SJCRH30 (cell line): ENCODE measurements at regions not wholly inside any gene's neighbourhood (a gene's known extent, or its start where the extent isn't known, plus 50 kb on each side); places are given as distances from the start of the nearest gene placed in this dataset.

Source experiments
- DNase-seq, 2 experiments: peaks; one replicate each; pipeline ENCODE4 v3.0.0-alpha.2; 2015 to 2020
- H3K27ac ChIP-seq: fragments of 250-450 bp; sonication (Bioruptor Pico); 2 replicates; pipeline ENCODE4 v1.5.1; 2020; ENCODE audit warnings: mild to moderate bottlenecking, moderate library complexity
- H3K27me3 ChIP-seq: fragments of 250-450 bp; sonication (Bioruptor Pico); 2 replicates; pipeline ENCODE4 v1.5.1; 2020; ENCODE audit warnings: mild to moderate bottlenecking, moderate library complexity
- H3K36me3 ChIP-seq: fragments of 250-450 bp; sonication (Bioruptor Pico); 2 replicates; pipeline ENCODE4 v1.5.1; 2020; ENCODE audit warnings: mild to moderate bottlenecking, moderate library complexity
- H3K4me1 ChIP-seq: fragments of 250-450 bp; sonication (Bioruptor Pico); 2 replicates; pipeline ENCODE4 v1.5.1; 2020; ENCODE audit warnings: mild to moderate bottlenecking, moderate library complexity
- H3K4me3 ChIP-seq: fragments of 250-450 bp; sonication (Bioruptor Pico); 2 replicates; pipeline ENCODE4 v1.5.1; 2020; ENCODE audit warnings: mild to moderate bottlenecking, moderate library complexity
- H3K9me3 ChIP-seq: fragments of 250-450 bp; sonication (Bioruptor Pico); replicated peaks from 2 replicates; pipeline ENCODE4 v1.5.1; 2020; ENCODE audit warnings: mild to moderate bottlenecking, moderate library complexity

DNA sequence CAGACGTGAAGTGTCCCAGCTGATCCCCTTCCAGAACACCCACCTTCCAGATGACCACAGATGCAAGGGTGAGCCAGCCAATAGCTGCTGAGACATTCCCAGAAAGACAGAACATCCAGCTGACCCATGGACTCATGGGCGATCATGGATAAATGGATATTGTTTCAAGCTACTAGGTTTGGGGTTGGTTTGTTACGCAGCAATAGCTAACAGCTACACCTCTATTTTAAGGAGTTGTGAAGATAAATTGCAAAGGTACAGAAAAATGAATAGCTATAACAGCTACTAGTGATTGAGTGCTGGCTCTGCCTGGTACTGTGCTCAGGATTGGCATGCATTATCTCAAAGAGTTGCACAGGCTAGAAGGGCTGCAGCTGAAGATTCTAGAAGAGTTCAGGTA is 122.5 kb downstream of the MIAT start:
- DNase-seq, result no peak
- Histone ChIP-seq H3K36me3 (no peaks in the 10 kb centered on the region), H3K4me3 (no peak overlapping the region), H3K27me3 (no peaks in the 10 kb centered on the region), H3K27ac (no peak overlapping the region), H3K4me1 (no peaks in the 10 kb centered on the region), H3K9me3 (no peaks in the 10 kb centered on the region)

DNA sequence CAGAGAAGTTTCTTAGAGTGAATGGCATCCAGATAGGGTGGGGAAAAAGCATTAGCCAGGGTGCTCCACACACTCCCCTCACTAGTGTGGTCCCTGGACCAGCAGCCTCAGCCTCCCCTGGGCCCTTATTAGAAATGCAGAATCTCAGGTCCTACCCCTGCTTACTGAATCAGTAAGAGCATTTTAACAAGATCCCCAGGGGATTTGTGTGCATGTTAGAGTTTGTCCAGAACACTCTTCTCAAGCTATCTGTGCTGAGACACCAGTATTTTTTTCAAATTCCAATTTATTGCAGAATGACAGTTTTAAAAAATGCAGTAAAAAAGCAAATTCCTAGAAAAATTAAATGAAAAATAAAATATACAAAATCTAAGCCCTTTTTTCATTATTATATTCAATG is 123.1 kb downstream of the MIAT start:
- H3K27ac ChIP-seq, result no peak overlapping the region
- no peaks in the 10 kb centered on the region for H3K9me3 ChIP-seq
- no peak overlapping the region for H3K4me3 ChIP-seq
- H3K27me3 ChIP-seq, result no peaks in the 10 kb centered on the region
- no peak for DNase-seq
- no peaks in the 10 kb centered on the region for H3K4me1 ChIP-seq
- H3K36me3 ChIP-seq, result no peaks in the 10 kb centered on the region

DNA sequence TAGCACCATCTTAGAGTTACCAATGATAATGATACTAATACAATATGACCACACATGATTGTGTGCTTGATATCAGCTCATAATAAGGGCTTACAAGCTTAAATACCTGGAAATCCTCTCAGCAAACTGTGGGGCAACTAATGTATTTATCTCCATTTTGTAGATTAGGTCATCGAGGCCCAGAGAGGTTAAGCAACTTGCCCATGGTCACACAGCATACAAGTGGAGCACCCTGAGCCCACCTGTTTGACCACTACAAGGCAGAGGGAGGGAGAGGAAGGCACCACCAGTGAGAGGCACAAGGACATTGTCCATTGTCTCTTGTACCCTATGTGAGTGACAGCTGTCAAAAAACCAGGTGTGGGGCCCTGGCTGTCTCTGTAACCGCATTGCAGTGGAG is 123.7 kb downstream of the MIAT start:
- Histone ChIP-seq H3K27me3 (no peaks in the 10 kb centered on the region), H3K9me3 (no peaks in the 10 kb centered on the region), H3K4me3 (no peak overlapping the region), H3K27ac (no peak overlapping the region), H3K36me3 (no peaks in the 10 kb centered on the region), H3K4me1 (0 out of 2 replicates have a peak, but pooled peaks cover 3% of the 10 kb centered on the region)
- no peak for DNase-seq

DNA sequence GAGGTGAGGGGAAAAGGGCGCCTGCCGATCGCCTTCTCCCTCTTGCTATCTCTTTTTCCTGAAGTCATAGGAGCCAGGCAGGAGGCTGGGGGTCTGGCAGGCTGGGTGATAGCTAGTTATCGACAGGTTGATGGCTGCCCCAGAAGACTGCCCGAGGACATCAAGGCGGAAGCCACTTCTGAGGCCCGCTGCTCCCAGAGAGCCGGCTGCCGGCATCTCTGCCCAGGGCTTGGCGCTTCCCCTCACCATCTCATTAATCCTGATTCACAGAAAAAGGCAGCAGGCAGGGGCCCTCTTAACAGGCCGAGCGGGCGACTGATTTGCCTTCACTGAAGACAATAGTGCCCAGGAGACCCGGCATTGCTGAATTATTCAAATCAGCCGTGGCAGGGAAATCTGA is 124.2 kb downstream of the MIAT start:
- no peak overlapping the region for H3K4me3 ChIP-seq
- 0 out of 2 replicates have a peak, but pooled peaks cover 3% of the 10 kb centered on the region for H3K4me1 ChIP-seq
- no peaks in the 10 kb centered on the region for H3K27me3 ChIP-seq
- no peaks in the 10 kb centered on the region for H3K36me3 ChIP-seq
- H3K9me3 ChIP-seq, result no peaks in the 10 kb centered on the region
- H3K27ac ChIP-seq, result no peak overlapping the region
- no peak for DNase-seq

DNA sequence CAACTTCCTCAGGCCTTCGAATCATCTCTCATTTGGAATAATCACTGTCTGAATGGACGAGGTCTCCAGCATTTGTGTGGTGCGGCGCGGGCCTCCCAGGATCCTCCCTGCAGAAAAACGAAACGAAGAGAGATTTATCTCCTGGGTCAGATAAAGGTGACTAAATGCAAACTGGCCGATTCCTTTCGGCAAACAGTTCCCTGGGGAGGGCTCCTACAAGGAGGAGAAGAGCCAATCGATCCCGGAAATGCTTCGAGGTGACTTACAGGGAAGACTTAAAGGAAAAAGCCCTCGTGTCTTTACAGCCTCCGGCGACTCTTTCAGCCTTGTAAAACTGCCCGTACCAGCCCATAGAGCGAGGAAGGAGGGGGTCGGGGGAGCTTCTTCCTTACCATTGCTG is 126.5 kb downstream of the MIAT start:
- Histone ChIP-seq H3K9me3 (no peaks in the 10 kb centered on the region), H3K27me3 (no peaks in the 10 kb centered on the region), H3K4me1 (0 out of 2 replicates have a peak, but pooled peaks cover 3% of the 10 kb centered on the region), H3K27ac (no peak overlapping the region), H3K36me3 (no peaks in the 10 kb centered on the region), H3K4me3 (no peak overlapping the region)
- DNase-seq, result no peak

DNA sequence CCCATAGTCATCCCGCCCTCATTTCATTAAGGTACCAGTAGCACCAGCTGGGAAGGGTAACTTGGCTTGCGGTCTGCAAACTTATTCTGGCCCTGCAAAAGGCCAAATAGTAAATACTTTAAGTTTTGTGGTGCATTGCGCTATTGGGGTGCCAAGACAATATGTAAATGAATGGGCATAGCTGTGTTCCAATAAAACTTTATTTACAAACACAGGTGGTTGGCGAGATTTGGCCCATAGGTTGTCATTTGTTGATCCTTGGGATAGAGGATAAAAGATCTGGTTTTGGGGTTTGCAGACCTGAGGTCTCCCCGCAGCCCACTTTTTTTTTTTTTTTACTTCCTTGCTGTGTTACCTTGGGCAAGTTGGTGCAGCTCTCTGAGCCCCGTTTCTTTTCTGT is 127.4 kb downstream of the MIAT start:
- H3K9me3 ChIP-seq, result no peaks in the 10 kb centered on the region
- no peak overlapping the region for H3K27ac ChIP-seq
- no peak for DNase-seq
- H3K36me3 ChIP-seq, result no peaks in the 10 kb centered on the region
- no peaks in the 10 kb centered on the region for H3K27me3 ChIP-seq
- 0 out of 2 replicates have a peak, but pooled peaks cover 3% of the 10 kb centered on the region for H3K4me1 ChIP-seq
- no peak overlapping the region for H3K4me3 ChIP-seq

DNA sequence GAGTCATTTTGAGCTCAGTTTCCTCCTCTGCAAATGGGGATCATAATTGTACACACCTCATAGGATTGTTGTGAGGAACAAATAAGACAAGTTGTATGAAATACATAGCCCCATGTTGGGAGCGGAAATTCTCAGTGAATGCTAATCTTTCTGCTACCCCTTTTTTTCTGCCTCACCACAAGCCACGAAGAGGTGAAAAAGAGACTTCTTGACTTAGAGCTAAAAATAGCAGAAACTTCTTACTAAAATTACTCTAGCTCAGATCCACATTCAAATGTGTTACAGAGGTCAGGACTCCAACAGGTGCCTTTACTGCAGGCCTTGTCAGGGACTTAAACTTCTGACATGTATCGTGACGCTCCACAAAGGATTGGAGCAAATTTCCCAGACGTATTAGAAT is 128.5 kb downstream of the MIAT start:
- H3K27me3 ChIP-seq, result no peaks in the 10 kb centered on the region
- H3K4me3 ChIP-seq, result no peak overlapping the region
- H3K4me1 ChIP-seq, result 0 out of 2 replicates have a peak, but pooled peaks cover 3% of the 10 kb centered on the region
- H3K27ac ChIP-seq, result no peak overlapping the region
- no peaks in the 10 kb centered on the region for H3K9me3 ChIP-seq
- DNase-seq, result no peak
- H3K36me3 ChIP-seq, result no peaks in the 10 kb centered on the region

DNA sequence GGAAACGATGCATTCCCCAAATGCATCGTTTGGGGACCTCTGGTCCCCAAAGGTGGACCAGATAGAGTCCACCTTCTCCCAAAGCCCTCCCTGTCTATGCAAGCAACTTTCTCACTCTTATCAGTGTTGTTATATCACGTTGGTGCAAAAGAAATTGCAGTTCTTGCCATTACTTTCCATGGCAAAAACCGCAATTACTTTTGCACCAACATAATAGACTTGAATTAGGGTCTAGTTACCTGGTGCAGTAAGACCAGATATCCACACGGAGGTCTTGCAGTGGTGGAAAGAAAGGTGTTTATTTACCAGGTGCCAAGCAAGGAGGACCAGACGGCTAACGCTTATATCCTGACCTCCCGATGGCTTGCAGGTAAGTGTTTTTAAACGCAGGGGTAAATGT is 129.0 kb downstream of the MIAT start:
- Histone ChIP-seq H3K27ac (no peak overlapping the region), H3K4me1 (0 out of 2 replicates have a peak, but pooled peaks cover 3% of the 10 kb centered on the region), H3K9me3 (no peaks in the 10 kb centered on the region), H3K27me3 (no peaks in the 10 kb centered on the region), H3K36me3 (no peaks in the 10 kb centered on the region), H3K4me3 (no peak overlapping the region)
- no peak for DNase-seq

DNA sequence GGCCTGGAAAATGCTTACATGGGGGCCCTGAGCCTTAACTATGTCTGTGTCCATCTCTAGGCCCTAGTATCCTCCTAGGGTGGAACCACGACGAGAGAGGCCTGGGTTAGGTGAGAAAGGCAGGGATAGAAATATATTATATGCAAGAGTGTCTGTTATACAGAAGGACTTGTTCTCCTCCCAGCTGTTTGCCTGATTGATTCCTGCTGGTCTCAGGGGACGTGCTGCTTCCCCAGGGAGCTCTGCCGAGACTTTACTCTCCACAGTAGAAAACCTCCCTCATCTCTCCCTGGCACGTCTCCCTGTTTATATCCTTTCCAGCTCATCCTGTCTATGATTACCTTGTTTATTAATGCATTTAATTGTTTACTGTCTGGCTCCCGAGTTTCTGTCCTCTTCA is 132.6 kb downstream of the MIAT start:
- no peaks in the 10 kb centered on the region for H3K9me3 ChIP-seq
- 0 out of 2 replicates have a peak, but pooled peaks cover 3% of the 10 kb centered on the region for H3K4me1 ChIP-seq
- no peak overlapping the region for H3K4me3 ChIP-seq
- no peak overlapping the region for H3K27ac ChIP-seq
- H3K27me3 ChIP-seq, result no peaks in the 10 kb centered on the region
- no peak for DNase-seq
- no peaks in the 10 kb centered on the region for H3K36me3 ChIP-seq

DNA sequence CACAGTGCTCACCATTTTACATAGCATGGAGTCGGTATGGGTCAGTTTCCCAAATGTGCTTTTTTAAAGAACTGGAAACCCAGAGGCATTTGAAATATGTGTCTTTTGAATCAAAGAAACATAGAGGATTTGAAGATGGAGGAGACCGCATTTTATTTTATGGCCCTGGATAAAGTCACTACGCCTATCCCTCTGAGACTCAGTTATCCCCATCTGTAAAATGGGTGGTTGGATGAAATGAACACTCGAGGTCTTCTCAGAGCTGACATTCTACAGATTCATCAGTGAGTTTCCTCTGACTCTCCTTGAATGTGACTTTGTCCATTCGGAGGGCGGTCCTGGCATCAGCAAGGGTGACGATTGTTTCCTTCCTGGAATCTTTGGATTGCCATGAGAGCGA is 135.1 kb downstream of the MIAT start:
- Histone ChIP-seq H3K27ac (no peak overlapping the region), H3K4me1 (no peaks in the 10 kb centered on the region), H3K27me3 (no peaks in the 10 kb centered on the region), H3K4me3 (no peak overlapping the region), H3K36me3 (no peaks in the 10 kb centered on the region), H3K9me3 (no peaks in the 10 kb centered on the region)
- no peak for DNase-seq

DNA sequence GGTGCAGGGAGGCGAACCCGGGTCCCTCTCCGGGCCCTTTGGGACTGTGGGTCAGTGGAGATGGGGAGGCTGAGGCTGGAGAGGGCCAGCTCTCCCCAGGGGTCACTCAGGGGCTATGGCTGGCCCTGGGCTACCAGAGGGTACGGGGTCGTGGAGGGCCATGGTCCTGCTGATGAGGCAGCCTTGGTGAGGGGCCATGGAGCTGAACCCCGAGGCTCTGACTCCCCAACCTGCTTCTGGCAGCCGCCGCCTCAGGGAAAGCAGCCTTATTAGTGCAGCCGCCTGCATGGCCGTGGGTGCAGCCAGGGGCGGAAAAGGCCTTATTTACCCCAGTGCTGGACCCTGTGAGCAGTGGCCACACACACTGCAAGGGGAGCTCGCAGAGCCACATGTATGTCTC is 139.4 kb downstream of the MIAT start:
- no peaks in the 10 kb centered on the region for H3K9me3 ChIP-seq
- H3K27me3 ChIP-seq, result no peaks in the 10 kb centered on the region
- no peaks in the 10 kb centered on the region; the same call in 1 of the 2 replicates for H3K36me3 ChIP-seq
- H3K4me1 ChIP-seq, result peaks cover 13% of the 10 kb centered on the region
- no peak for DNase-seq
- H3K27ac ChIP-seq, result no peak overlapping the region
- no peak overlapping the region for H3K4me3 ChIP-seq

DNA sequence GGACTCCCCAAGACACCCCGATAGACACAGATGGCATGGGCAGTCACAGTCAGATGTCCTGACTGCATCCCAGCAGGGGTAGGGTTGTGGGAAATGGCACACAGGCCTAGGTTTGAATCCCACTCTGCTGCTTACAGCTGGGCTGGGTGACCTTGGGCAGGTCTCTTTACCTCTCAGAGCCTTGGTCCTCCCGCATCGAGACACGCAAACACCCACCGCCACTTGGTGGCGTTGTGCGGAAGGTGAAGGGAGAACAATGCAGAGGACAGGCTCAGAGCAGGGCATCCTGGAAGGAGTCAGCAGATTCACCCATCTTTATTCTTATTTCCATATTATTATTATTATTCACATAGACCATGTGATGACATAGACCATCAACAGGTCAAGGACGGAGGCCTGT is 140.5 kb downstream of the MIAT start:
- no peak for DNase-seq
- no peaks in the 10 kb centered on the region; the same call in 1 of the 2 replicates for H3K36me3 ChIP-seq

DNA sequence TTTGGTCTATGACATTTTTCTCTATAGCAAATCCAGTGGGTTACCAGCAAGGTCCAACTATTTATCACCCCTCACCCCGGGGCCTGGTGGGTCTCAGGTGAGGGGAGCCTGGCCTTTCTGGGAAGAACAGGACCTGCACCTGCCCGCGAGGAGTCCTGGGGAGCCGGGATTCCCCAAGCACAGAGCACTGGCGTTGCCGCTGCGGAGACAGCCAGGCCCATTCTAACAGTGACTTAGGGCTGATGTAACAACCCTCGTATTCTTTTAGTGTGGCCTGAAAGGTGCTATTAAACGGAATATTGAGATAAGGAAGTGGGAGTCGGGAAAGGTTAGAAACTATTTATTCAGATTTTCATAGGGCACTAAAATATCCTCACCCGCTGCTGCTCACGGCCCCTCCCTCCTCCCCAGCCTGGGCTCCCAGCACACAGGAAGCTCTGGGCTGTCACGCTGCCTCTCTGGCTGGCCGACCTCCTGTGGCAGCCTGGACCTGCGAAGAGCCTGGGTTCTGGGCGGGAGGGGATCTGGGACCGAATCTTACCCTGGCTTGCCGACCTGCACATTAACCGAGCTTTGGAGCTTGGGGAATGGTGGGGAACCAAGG is 141.2 kb downstream of the MIAT start:
- peaks cover 13% of the 10 kb centered on the region for H3K4me1 ChIP-seq
- H3K9me3 ChIP-seq, result no peaks in the 10 kb centered on the region
- no peaks in the 10 kb centered on the region for H3K27me3 ChIP-seq
- H3K4me3 ChIP-seq, result no peak overlapping the region
- no peak overlapping the region for H3K27ac ChIP-seq
- H3K36me3 ChIP-seq, result no peaks in the 10 kb centered on the region; the same call in 1 of the 2 replicates
- no peak for DNase-seq

More for the DNA sequence above, 140.5 kb downstream of the MIAT start:
- Histone ChIP-seq H3K4me1 (peaks cover 13% of the 10 kb centered on the region), H3K27ac (no peak overlapping the region), H3K27me3 (no peaks in the 10 kb centered on the region), H3K4me3 (no peak overlapping the region), H3K9me3 (no peaks in the 10 kb centered on the region)

DNA sequence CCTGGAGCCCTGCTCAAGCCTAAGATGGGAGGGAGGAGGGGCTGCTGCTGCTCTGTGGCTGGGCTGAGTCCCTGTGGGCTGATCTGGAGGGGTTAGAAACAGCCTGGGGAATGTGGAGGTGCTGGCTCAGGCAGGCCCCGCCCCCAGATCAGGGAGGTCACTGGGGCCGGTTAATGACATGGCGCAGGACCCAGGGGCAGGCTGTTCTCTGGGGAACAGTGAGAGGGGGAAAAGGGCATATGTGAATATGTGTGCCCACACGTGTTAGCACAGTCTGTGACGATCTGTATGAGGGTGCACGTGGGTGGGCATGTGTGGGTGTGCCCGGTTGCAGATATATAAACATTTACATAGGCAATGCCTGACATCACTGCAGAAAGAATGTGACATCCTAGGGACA is 143.5 kb downstream of the MIAT start:
- Histone ChIP-seq H3K36me3 (no peaks in the 10 kb centered on the region; the same call in 1 of the 2 replicates), H3K9me3 (no peaks in the 10 kb centered on the region), H3K27me3 (no peaks in the 10 kb centered on the region), H3K4me1 (peaks cover 23% of the 10 kb centered on the region), H3K4me3 (no peak overlapping the region), H3K27ac (peak overlapping the region; percentile 21; the same call in 1 of the 2 replicates)
- peak; percentile 69 for DNase-seq

DNA sequence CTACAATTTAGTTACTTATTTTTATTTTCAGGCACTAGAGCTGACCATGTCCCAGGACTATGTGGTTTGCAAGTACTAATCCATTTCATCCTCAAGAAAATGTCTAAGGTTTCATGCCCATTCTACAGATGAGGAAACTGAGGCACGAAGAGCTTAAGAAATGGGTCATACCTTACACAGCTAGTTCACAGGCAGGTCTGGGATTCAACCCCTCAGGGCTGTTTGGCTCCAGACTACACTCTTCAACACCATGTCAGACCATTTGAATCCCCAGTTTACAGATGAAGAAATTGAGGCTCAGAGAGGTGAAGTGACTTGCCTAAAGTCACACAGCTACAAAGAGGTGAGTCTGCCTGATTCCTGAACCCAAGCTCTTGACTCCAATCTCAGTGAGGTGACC is 144.1 kb downstream of the MIAT start:
- peaks cover 29% of the 10 kb centered on the region for H3K4me1 ChIP-seq
- no peak overlapping the region for H3K27ac ChIP-seq
- no peak overlapping the region for H3K4me3 ChIP-seq

DNA sequence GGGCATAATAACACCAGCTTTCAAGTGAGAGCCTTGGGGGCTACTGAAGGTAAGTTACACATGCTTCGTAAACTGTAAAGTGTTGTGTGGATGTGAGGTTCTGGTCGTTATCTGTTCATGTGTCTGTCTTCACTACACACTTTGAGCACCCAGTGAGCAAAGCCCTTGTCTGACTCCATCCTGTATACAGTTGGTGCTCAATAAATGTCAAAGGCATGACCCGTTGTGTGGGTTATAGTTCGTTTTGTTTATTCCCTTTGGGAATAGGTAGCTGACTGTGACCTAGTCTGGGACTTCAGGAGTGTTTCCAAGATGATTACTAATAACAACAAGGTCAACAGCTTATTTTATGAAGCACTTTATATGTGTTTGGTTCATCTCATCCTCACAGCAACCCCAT is 146.9 kb downstream of the MIAT start:
- H3K4me1 ChIP-seq, result peaks cover 31% of the 10 kb centered on the region
- DNase-seq, result no peak
- H3K27ac ChIP-seq, result peak overlapping the region; percentile 27
- no peaks in the 10 kb centered on the region for H3K27me3 ChIP-seq
- no peaks in the 10 kb centered on the region; the same call in 1 of the 2 replicates for H3K36me3 ChIP-seq
- H3K4me3 ChIP-seq, result no peak overlapping the region
- no peaks in the 10 kb centered on the region for H3K9me3 ChIP-seq

More for the DNA sequence above, 144.1 kb downstream of the MIAT start:
- Histone ChIP-seq H3K36me3 (no peaks in the 10 kb centered on the region; the same call in 1 of the 2 replicates), H3K27me3 (no peaks in the 10 kb centered on the region), H3K9me3 (no peaks in the 10 kb centered on the region)
- DNase-seq, result no peak
